GM21515 (cell line): ENCODE measurements at regions not wholly inside any gene's neighbourhood (a gene's known extent, or its start where the extent isn't known, plus 50 kb on each side); places are given as distances from the start of the nearest gene placed in this dataset.
"Not testable (repeated sequence)": the region's sequence is repeated elsewhere in the genome, so short reads cannot be mapped to it uniquely, and the experiment has no call there.

ENCODE experiments used
- ATAC-seq: cut with Tn5 transposase; IDR thresholded peaks from one replicate; pipeline ENCODE4 v1.9.1; 2021; ENCODE audit not compliant: unreplicated experiment

- ATAC-seq: no peak
These were observed 288.7 kb downstream of the CD109 start for GRCh38 chr6:73984571-73985210.

GRCh38 chr6:73983367-73983766, 287.4 kb downstream of the CD109 start:
- no peak for ATAC-seq

- no peak for ATAC-seq
These were observed 284.1 kb downstream of the CD109 start for GRCh38 chr6:73980096-73980495.

GRCh38 chr6:73978330-73978729, 282.3 kb downstream of the CD109 start:
- no peak for ATAC-seq

- ATAC-seq: not testable (repeated sequence)
These were observed 276.5 kb downstream of the CD109 start for GRCh38 chr6:73972518-73972917.

- ATAC-seq: no peak
These were observed 274.3 kb downstream of the CD109 start for GRCh38 chr6:73969971-73970970.

- no peak for ATAC-seq
These were observed 272.3 kb downstream of the CD109 start for GRCh38 chr6:73968221-73968757.

GRCh38 chr6:73965539-73966029, 269.6 kb downstream of the CD109 start:
- no peak for ATAC-seq

GRCh38 chr6:73964241-73964854, 268.3 kb downstream of the CD109 start:
- ATAC-seq: no peak

GRCh38 chr6:73962884-73963283, 266.9 kb downstream of the CD109 start:
- ATAC-seq: no peak

- ATAC-seq: no peak
These were observed 260.3 kb downstream of the CD109 start for GRCh38 chr6:73956305-73956704.

GRCh38 chr6:73955800-73956199, 259.8 kb downstream of the CD109 start:
- no peak for ATAC-seq

GRCh38 chr6:73954881-73955280, 258.9 kb downstream of the CD109 start:
- ATAC-seq: no peak

GRCh38 chr6:73951183-73951582, 255.2 kb downstream of the CD109 start:
- no peak for ATAC-seq

- no peak for ATAC-seq
These were observed 248.1 kb downstream of the CD109 start for GRCh38 chr6:73943930-73944652.

GRCh38 chr6:73943411-73943810, 247.4 kb downstream of the CD109 start:
- no peak for ATAC-seq

GRCh38 chr6:73942592-73943186, 246.7 kb downstream of the CD109 start:
- ATAC-seq: no peak

GRCh38 chr6:73941892-73942291, 245.9 kb downstream of the CD109 start:
- ATAC-seq: no peak

GRCh38 chr6:73937805-73938204, 241.8 kb downstream of the CD109 start:
- no peak for ATAC-seq

GRCh38 chr6:73932866-73933265, 236.9 kb downstream of the CD109 start:
- ATAC-seq: no peak
